ENCODE measurements at regions not wholly inside any gene's neighbourhood (a gene's known extent, or its start where the extent isn't known, plus 50 kb on each side); places are given as distances from the start of the nearest gene placed in this dataset.
"Not testable (repeated sequence)": the region's sequence is repeated elsewhere in the genome, so short reads cannot be mapped to it uniquely, and the experiment has no call there.

- intact Hi-C loops (cut with DNase I), result no loop called here
- no peak for DNase-seq
Observed at GRCh38 chr2:95721726-95722125, 129.9 kb downstream of the TRIM43 start.

- intact Hi-C loops (cut with DNase I), result no loop called here
- no peak for DNase-seq
Observed at GRCh38 chr2:95722131-95722697, 130.4 kb downstream of the TRIM43 start.

- intact Hi-C loops (cut with DNase I); DNase-seq: not testable (repeated sequence)
Observed at GRCh38 chr2:95723627-95724210, 131.9 kb downstream of the TRIM43 start.

GRCh38 chr2:95725191-95725590 lies 133.4 kb downstream of the TRIM43 start:
- DNase-seq; intact Hi-C loops (cut with DNase I): not testable (repeated sequence)

GRCh38 chr2:95725677-95726076 lies 133.9 kb downstream of the TRIM43 start:
- intact Hi-C loops (cut with DNase I); DNase-seq: not testable (repeated sequence)

GRCh38 chr2:95727420-95727819 lies 135.6 kb downstream of the TRIM43 start:
- intact Hi-C loops (cut with DNase I), result not testable (repeated sequence)
- peak in 4 of 42 donors; percentile 7 to 45 (median 22) for DNase-seq

GRCh38 chr2:95728878-95729596 lies 137.2 kb downstream of the TRIM43 start:
- DNase-seq, result peak; percentile 40 to 93 (median 82)
- intact Hi-C loops (cut with DNase I), result no loop called here

GRCh38 chr2:95729597-95729955 lies 137.8 kb downstream of the TRIM43 start:
- intact Hi-C loops (cut with DNase I), result no loop called here
- no peak for DNase-seq

- DNase-seq, result no peak
- intact Hi-C loops (cut with DNase I), result no loop called here
Observed at GRCh38 chr2:95730813-95731212, 139.0 kb downstream of the TRIM43 start.

- intact Hi-C loops (cut with DNase I), result no loop called here
- no peak for DNase-seq
Observed at GRCh38 chr2:95734976-95735890, 143.4 kb downstream of the TRIM43 start.

- intact Hi-C loops (cut with DNase I), result no loop called here
- DNase-seq, result no peak
Observed at GRCh38 chr2:95738301-95738700, 146.5 kb downstream of the TRIM43 start.

GRCh38 chr2:95752126-95752525 lies 160.3 kb downstream of the TRIM43 start:
- DNase-seq; intact Hi-C loops (cut with DNase I): not testable (repeated sequence)

GRCh38 chr2:95753812-95754211 lies 162.0 kb downstream of the TRIM43 start:
- DNase-seq, result peak in 3 of 42 donors; percentile 31 to 60 (median 40)
- intact Hi-C loops (cut with DNase I), result not testable (repeated sequence)

GRCh38 chr2:95754213-95754612 lies 162.4 kb downstream of the TRIM43 start:
- DNase-seq; intact Hi-C loops (cut with DNase I): not testable (repeated sequence)

GRCh38 chr2:95754819-95755563 lies 163.2 kb downstream of the TRIM43 start:
- DNase-seq; intact Hi-C loops (cut with DNase I): not testable (repeated sequence)

GRCh38 chr2:95755956-95756669 lies 164.3 kb downstream of the TRIM43 start:
- DNase-seq, result peak in 1 of 42 donors; percentile 31
- intact Hi-C loops (cut with DNase I), result not testable (repeated sequence)

GRCh38 chr2:95757988-95758387 lies 166.2 kb downstream of the TRIM43 start:
- DNase-seq, result no peak
- intact Hi-C loops (cut with DNase I), result no loop called here

All from head of caudate nucleus (tissue), 42 donors.